Activated CD4-positive, alpha-beta T cell treated with anti-CD3 and anti-CD28 coated beads, Interleukin-2, amount 50 U/mL, for 48 hours (primary cell): ENCODE measurements at regions not wholly inside any gene's neighbourhood (a gene's known extent, or its start where the extent isn't known, plus 50 kb on each side); places are given as distances from the start of the nearest gene placed in this dataset.
"Not testable (repeated sequence)": the region's sequence is repeated elsewhere in the genome, so short reads cannot be mapped to it uniquely, and the experiment has no call there.

Experiments used
- DNase-seq, 2 experiments: peaks; one replicate each; pipeline ENCODE4 v3.0.0-alpha.2; 2020

DNA sequence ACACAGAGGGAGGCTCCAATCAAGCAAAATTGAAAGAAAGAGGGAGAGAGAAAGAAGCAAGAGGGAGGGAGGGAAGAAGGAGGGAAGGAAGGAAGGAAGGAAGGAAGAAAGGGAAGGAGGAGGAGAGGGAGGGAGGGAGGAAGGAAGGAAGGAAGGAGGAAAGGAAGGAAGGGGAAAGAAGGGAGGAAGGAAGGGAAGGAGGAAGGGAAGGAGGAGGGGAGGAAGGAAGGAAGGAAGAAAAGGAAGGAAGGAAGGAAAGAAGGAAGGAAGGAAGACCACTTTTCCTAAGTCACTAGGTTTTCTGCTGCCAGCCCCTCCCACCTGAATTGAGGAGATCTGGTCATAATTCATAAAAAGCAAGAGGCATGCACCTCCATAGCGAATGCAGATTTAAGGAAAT lies 287.0 kb downstream of the SP3 start:
- DNase-seq = no peak

DNA sequence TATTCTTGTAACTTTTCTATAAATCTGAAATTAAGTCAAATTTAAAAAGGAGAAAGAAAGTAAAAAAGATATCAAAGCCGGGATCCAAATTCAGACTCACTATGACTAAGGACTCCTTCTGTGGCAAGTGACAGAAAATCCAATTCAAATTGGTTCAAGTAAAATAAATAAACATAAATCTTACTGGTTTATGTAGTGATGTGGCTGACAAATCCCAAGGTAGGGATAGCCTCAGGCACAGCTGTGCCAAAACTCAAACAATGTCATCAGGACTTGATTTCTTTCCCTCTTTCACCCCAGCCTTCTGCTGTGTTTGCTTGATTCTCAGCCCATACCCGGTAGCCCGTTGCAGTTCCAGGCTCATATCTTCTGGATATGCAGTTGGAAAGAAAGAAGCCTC lies 284.6 kb downstream of the SP3 start:
- DNase-seq = no peak

DNA sequence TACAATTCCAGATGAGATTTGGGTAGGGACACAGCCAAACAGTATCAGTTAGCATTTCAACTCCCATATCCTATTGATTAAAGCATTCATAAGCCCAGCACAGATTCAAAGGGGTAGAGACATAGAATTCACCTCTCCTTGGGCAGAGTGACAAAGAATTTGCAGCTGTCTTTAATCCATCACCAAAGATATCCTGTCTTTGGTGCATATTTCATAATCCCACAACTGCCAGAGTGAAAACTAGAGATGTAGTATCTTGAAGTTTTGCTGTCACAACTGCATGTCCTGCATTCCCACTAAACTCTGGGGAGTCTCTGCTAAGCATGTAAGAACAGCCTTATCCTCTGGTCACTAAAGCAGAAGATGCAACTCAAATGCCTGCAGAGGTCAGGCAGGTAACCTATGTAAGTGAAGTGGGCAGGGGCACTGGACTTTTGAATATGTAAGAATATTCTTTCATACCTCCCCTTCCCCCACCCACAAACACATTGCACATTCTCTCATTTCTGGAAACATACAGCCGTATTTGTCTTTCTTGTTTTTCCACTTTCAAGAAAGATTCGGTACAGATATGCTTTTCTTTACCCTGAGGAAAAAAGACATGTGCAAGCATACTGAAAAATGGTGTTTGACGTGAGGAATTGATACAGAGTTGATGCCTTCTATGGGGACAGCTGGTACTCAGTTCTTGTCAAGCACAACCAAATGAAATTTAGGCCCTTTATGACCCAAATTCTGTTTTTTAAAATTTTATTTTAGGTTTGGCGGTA lies 283.1 kb downstream of the SP3 start:
- no peak for DNase-seq

DNA sequence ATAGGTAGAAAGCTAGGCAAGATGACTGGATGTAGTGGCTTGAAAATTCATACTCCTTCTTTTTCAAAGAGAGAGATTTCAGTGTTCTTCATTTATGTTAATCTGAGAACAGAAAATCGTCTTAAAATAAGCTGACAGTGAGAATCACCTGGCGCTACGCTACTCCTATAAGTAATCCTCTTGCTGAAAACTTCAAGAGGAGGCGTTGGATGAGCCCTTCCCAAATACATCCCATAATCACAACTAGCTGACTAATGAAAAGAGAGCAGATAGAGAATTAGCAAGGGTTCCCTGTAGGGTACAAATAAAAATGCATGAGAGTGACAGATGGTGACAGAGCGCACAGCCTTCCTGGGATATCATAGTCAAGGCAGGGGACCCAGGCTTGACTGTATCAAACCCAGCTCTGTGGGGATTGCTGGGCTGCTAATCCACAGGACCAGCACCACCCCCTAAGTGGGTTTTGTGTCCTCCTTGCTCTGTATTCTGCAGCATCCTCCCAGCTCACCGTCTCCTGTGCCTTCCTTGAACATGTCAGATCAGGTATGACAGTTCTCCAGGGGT lies 280.2 kb downstream of the SP3 start:
- DNase-seq = no peak

DNA sequence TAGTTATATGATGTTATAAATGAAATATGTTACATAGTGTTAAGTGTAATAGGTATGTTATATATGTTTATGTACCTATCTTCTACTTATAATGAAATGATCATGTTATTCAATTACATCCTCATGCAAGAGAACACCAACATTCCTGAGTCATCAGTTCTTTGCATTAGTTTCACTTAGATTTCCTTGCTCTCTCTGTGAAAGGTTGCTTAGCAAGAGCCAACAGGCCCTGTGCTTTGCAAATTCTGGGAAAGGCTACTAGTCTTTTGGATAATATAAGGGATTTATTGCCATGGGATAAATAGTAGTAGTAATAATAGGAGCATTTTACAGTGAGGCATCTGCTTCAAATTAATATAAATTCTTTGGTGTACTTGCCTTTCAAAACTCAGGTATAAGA lies 274.8 kb downstream of the SP3 start:
- DNase-seq = no peak

- DNase-seq = no peak
These were observed 273.1 kb downstream of the SP3 start for GRCh38 chr2:173692068-173692467.

GRCh38 chr2:173693044-173693589 lies 272.1 kb downstream of the SP3 start:
- DNase-seq = no peak

- no peak for DNase-seq
These were observed 268.9 kb downstream of the SP3 start for GRCh38 chr2:173696274-173696673.

DNA sequence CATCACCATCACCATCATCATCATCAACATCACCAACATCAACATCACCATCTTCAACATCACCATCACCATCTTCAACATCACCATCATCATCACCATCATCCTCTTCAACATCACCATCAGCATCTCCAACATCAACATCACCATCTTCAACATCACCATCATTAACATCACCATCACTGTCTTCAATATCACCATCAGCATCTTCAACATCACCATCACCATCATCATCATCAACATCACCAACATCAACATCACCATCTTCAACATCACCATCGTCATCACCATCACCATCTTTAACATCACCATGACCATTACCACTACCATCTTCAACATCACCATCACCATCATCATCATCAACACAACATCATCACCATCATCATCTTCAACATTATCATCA lies 267.2 kb downstream of the SP3 start:
- no peak for DNase-seq

- no peak for DNase-seq
These were observed 259.5 kb downstream of the SP3 start for GRCh38 chr2:173705656-173706055.

DNA sequence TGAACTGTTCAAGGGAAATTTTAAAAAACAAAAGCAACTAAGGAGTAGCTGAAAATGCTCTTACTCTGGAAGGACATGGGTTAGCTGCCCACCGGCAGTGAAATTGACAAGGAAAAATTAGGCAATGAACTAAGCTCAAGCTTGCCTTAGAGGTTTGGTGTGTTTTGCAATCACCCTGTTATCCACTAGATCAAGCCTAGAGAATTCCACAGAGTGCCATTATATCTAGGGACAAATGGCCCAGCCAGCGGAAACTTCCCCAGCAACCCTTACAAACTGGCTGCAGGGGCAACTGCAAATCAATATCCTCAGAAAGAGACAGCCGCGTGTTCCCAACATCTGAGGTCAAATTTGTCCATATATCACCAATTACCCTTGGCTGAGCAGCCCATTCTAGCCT lies 258.2 kb downstream of the SP3 start:
- DNase-seq = no peak

DNA sequence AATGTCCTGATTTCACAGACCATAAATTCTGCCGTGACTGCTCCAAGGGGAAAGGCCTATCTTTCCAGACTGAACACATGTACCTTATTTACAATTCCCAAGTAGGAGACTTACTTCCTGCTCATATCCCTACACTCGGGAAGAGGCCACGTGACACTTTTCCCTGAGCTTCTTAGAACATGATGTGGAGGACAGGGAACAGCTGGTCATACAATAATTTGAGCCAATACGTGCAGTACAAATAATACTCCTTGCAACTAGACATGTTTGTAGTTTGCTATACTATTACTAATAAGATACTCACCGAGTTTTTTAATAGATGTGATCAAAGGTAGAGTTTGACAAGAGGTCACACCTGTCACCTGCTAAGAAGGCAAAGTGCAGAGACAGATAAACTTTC lies 256.4 kb downstream of the SP3 start:
- DNase-seq = no peak

DNA sequence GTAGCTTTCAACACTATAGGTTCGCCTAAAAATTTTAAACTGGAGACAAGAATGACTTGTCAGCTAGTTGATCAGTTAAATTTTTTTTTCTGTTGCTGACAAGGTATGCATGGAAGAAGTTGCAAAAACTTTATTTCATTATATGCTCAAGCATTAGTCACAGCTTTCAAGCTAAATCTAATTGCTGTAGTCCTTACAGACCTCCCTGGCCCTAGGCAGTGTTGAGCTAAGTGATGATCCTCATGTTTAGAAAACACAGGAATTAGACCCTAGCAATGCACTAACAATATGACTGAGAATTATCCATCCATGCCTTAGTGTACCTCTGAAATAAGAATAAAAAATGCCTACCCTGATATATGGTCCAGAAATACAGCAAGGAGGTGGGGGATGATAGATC lies 253.4 kb downstream of the SP3 start:
- no peak for DNase-seq

GRCh38 chr2:173713904-173714555 lies 251.1 kb downstream of the SP3 start:
- DNase-seq = no peak

DNA sequence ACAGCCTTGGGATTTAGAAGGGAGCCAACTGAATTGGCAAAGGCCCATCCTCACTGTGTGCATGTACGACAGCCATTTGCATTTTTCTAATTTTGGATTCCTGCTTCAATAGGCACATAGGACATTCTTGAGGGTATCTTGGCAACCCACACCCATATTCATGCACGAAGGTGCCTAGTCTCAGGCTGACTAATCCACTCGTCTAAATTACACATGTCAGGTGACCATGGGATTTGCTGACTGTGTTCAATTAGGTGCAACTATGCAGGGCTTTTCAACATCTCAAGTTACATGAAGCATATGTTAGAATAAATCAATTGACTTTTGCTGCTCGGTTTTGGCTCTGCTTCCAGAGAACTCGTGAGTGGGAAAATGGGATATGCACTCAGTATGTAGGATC lies 249.7 kb downstream of the SP3 start:
- no peak for DNase-seq

DNA sequence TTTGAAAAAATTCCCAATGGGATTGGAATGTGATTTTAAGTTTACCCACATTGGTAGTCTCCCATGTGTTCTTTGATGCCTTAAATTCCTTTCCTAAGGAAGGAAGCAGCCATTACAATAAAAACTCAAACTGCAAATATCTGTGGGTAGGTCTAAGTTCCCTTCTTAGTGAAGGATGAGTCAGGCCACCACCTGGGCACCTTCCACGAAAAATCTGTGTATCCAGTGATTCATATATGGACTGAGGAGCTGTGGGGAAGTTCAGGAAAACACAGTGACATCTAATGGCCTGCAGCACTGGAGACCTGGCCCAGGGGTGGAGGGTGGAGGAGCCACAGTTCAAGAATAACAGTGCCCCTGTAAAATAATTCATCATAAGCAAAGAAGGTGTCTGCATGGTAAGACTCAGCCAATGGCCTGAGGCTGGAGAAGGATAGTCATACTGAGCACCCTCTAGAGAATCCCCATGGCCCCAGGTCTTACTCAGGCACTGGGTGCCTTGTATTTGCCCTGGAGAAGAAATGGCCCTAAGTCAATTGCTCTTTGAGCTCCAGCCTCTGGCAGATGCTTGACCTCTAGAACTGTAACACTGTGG lies 248.6 kb downstream of the SP3 start:
- DNase-seq = no peak

DNA sequence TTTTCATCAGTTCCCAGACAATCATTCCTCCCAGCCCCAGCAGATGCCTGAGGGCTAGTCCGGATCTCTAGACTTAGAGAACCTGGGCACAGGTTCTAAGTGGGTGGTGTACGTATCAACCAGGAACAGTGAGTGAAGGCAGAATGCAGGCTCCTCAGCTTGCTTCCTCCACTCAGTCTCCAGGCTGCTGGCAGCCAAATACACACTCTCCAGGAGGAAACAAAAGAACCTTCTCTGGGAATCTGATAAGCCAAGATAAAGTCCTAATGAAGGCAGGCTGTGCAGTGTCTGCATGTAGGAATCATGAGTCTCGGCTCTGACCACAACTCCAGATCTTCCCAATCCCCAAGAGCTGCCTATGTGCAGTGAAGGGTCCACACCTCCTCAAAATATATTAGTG lies 245.7 kb downstream of the SP3 start:
- no peak for DNase-seq

DNA sequence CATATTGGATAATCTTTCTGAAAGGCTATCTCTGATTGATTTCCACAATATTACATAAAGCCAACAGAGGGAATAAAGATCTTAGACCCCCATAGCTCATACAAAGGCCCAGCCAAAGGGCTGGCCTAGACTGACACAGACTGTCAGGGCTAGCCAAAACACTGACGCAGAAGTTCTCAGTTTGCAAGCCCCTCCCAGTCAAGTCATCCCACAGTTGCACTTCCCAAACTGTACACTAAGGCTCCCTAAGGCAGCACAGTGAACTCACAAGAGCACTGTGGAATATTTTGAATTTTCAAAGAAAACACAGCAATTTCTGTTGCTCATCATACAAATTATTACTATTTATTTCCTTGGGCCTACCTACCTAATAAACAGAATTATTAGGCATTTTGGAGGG lies 244.9 kb downstream of the SP3 start:
- no peak for DNase-seq

DNA sequence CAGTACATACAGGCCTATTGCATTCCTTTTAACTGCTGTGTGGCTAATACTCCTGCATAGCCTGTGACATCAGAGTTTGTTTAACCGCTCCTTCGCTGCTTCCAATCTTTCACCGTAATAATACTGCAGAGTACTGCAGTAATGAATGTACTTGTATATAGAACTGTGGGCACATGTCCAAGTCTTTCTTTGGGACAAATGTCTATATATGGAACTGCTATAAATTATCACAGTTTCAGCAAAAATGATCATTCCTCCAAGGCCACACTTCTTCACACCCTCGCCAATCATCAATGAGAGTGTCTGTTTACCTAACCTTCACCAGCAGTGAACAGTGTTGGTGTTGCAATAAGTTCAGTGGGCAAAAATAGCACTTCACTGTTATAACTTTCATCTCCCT lies 230.4 kb downstream of the SP3 start:
- no peak for DNase-seq

GRCh38 chr2:173737954-173738575 lies 227.1 kb downstream of the SP3 start:
- not testable (repeated sequence) for DNase-seq

DNA sequence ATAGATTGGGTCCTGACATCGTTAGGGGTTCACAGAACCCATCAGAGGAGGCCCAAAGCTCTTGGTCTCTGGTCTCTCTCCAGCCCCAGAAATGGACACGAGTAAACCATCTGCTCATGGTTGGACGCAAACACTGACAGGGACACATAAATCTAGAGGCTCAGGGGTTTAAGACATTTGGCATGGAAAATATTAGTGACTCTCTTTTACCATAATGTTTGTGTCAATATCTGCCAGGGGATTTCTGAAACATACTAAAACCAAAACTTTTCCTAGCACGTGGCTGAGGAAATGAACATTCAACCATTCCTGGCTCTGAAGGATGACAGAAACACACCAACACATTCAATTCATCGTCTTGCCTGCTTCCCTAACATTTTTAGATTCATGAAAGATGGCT lies 226.2 kb downstream of the SP3 start:
- DNase-seq = no peak

- no peak for DNase-seq
These were observed 224.5 kb downstream of the SP3 start for GRCh38 chr2:173740639-173741038.

DNA sequence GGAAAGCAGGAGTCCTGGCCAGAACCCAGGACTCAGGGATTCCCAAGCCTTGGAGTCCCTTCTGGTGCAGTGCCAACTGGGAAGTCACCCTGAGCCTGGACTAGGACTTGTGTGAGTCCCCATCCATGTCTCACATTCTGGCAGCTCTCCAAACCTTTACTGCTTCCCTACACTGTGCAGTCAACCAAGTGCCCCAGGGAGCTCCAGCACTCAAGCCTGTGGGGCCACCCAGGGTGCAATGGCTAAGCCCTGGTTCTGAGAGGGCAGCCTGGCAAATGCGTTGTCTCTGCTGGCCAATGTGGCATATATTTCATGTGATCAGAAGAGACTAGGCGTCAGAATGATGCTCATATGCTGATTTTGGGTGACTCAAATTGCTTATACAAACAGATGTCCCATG lies 223.4 kb downstream of the SP3 start:
- DNase-seq = no peak
